Spleen (tissue), 11 donors: ENCODE measurements at regions not wholly inside any gene's neighbourhood (a gene's known extent, or its start where the extent isn't known, plus 50 kb on each side); places are given as distances from the start of the nearest gene placed in this dataset.
"Not testable (repeated sequence)": the region's sequence is repeated elsewhere in the genome, so short reads cannot be mapped to it uniquely, and the experiment has no call there.

ENCODE experiments used
- DNase-seq: peaks from one replicate; pipeline ENCODE4 v3.0.0-alpha.2; 2020
- H3K27ac ChIP-seq, 8 donors: fragments of 200-600 bp; sonication (generic) in 7 of 8; 1 replicate in 4 of 8; 2 replicates in 4 of 8; pipeline versions ENCODE4 v1.5.0 to v1.8.0; 2016 to 2021; ENCODE audit warnings: inconsistent platforms in 4 of 8, mild to moderate bottlenecking in 4 of 8, moderate library complexity in 1 of 8
- H3K27me3 ChIP-seq, 7 donors: fragments of 200-600 bp; sonication (generic) in 6 of 7; replicated peaks in 1 of 7; 1 replicate in 4 of 7; 2 replicates in 3 of 7; pipeline versions ENCODE4 v1.5.0 to v1.8.0; 2016 to 2021; ENCODE audit warnings: inconsistent platforms in 3 of 7, mild to moderate bottlenecking in 1 of 7
- H3K36me3 ChIP-seq, 6 donors: fragments of 200-600 bp; sonication (generic) in 5 of 6; 1 replicate in 4 of 6; 2 replicates in 2 of 6; pipeline versions ENCODE4 v1.5.0 to v1.8.0; 2016 to 2021; ENCODE audit warnings: inconsistent platforms in 2 of 6
- H3K4me1 ChIP-seq, 6 donors: fragments of 200-600 bp; sonication (generic) in 5 of 6; 1 replicate in 3 of 6; 2 replicates in 3 of 6; pipeline versions ENCODE4 v1.5.0 to v1.8.0; 2016 to 2021; ENCODE audit warnings: inconsistent platforms in 3 of 6
- H3K4me3 ChIP-seq, 8 donors: fragments of 200-600 bp; sonication (generic) in 7 of 8; 1 replicate in 4 of 8; 2 replicates in 4 of 8; pipeline versions ENCODE4 v1.5.0 to v1.8.0; 2016 to 2021; ENCODE audit warnings: inconsistent platforms in 4 of 8, mild to moderate bottlenecking in 4 of 8, moderate library complexity in 2 of 8
- H3K9me3 ChIP-seq, 8 donors: fragments of 200-600 bp; sonication (generic) in 7 of 8; 1 replicate in 4 of 8; 2 replicates in 4 of 8; pipeline versions ENCODE4 v1.5.0 to v1.8.0; 2016 to 2021; ENCODE audit warnings: inconsistent platforms in 4 of 8
- POLR2A ChIP-seq, 3 donors: fragments of 450-650 bp; IDR thresholded peaks; one replicate each; pipeline ENCODE4 v1.5.1; 2017; ENCODE audit warnings: antibody characterized with exemption in 3 of 3, mild to moderate bottlenecking in 1 of 3
- POLR2AphosphoS5 ChIP-seq, 3 donors: sonication (generic); formaldehyde crosslinking; IDR thresholded peaks; one replicate each; pipeline ENCODE4 v1.5.1; 2017; ENCODE audit warnings: antibody characterized with exemption in 3 of 3
- WGBS, 5 donors: extraction: QIAGEN DNeasy Blood & Tissue Kit in 3 of 5; methylation state at CpG; one replicate each; pipeline versions ENCODE4 v1.1.5 to v1.1.7; 2013 to 2018; 5-methylcytosine and 5-hydroxymethylcytosine counted together
- intact Hi-C: fragments of 100-400 bp; cut with DNase I; formaldehyde crosslinking; loops from one replicate; pipeline ENCODE4 v1.15.0; 2023; ENCODE audit warnings: low total_unique reads
- TF ChIP-seq, protein P1 (sequence below), 11 experiments: fragments of 200-600 bp in 7 of 11; fragments of 450-650 bp in 4 of 11; sonication (generic) in 4 of 11; IDR thresholded peaks in 8 of 11; conservative IDR thresholded peaks in 3 of 11; 1 replicate in 7 of 11; 2 replicates in 4 of 11; pipeline versions ENCODE4 v1.4.0 to v1.8.0; 2016 to 2021; ENCODE audit warnings: antibody characterized with exemption in 11 of 11, inconsistent platforms in 4 of 11, mild to moderate bottlenecking in 1 of 11
- donor health status: healthy with polysubstance abuse.
- donor health status: DM: no; HTN: no; CAD: no; lungs with moderate emphysema.
- donor health status: DM: no; HTN: no; CAD: no.
- donor health status: Bipolar disorder and iron deficiency.
- donor health status: healthy.
- donor health status: DM: no; HTN: no; CAD: no.
- donor health status: DM: yes; HTN: yes; CAD: no.

GRCh38 chr15:31609906-31610305 lies 283.3 kb downstream of the KLF13 start:
- intact Hi-C loops = no loop called here
- TF ChIP-seq POLR2AphosphoS5 (IDR thresholded peaks at IDR 0.05) = no peak
- no peak for TF ChIP-seq POLR2A (IDR thresholded peaks at IDR 0.05)
- whole genome bisulfite sequencing, 5 donors = 48 to 70% (median 65%) methylated on average over 2 of the region's 2 CpGs

GRCh38 chr15:31615643-31616415 lies 289.2 kb downstream of the KLF13 start:
- Histone ChIP-seq H3K4me3 (no peak overlapping the region), H3K4me1 (no peaks in the 10 kb centered on the region), H3K27ac (no peak overlapping the region), H3K27me3 (no peaks in the 10 kb centered on the region), H3K9me3 (peaks cover 0 to 14% (median 7%) of the 10 kb centered on the region in 8 donors), H3K36me3 (no peaks in the 10 kb centered on the region)
- TF ChIP-seq, protein P1, sequence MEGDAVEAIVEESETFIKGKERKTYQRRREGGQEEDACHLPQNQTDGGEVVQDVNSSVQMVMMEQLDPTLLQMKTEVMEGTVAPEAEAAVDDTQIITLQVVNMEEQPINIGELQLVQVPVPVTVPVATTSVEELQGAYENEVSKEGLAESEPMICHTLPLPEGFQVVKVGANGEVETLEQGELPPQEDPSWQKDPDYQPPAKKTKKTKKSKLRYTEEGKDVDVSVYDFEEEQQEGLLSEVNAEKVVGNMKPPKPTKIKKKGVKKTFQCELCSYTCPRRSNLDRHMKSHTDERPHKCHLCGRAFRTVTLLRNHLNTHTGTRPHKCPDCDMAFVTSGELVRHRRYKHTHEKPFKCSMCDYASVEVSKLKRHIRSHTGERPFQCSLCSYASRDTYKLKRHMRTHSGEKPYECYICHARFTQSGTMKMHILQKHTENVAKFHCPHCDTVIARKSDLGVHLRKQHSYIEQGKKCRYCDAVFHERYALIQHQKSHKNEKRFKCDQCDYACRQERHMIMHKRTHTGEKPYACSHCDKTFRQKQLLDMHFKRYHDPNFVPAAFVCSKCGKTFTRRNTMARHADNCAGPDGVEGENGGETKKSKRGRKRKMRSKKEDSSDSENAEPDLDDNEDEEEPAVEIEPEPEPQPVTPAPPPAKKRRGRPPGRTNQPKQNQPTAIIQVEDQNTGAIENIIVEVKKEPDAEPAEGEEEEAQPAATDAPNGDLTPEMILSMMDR (IDR thresholded peaks at IDR 0.05 in 8 of 11, conservative IDR thresholded peaks at IDR 0.05 in 3 of 11) = no peak
- TF ChIP-seq POLR2A (IDR thresholded peaks at IDR 0.05) (no peak), POLR2AphosphoS5 (IDR thresholded peaks at IDR 0.05) (no peak)
- WGBS, 5 donors = 83 to 92% (median 92%) methylated on average over 9 of the region's 9 CpGs
- DNase-seq = no peak
- intact Hi-C loops = no loop called here

More at GRCh38 chr15:31609906-31610305, 283.3 kb downstream of the KLF13 start:
- Histone ChIP-seq H3K27me3 (no peaks in the 10 kb centered on the region), H3K27ac (no peak overlapping the region), H3K4me1 (no peaks in the 10 kb centered on the region), H3K4me3 (no peak overlapping the region), H3K9me3 (peaks cover 0 to 14% (median 7%) of the 10 kb centered on the region in 8 donors), H3K36me3 (no peaks in the 10 kb centered on the region)
- DNase-seq = no peak

- H3K27ac ChIP-seq, DNase-seq, intact Hi-C loops, H3K27me3 ChIP-seq, H3K4me3 ChIP-seq, H3K36me3 ChIP-seq, H3K4me1 ChIP-seq, H3K9me3 ChIP-seq: not testable (repeated sequence)
- 77 to 84% (median 80%) methylated on average over 11 of the region's 11 CpGs for WGBS, 5 donors
These were observed 296.7 kb downstream of the KLF13 start for GRCh38 chr15:31623297-31623696.

GRCh38 chr15:31624115-31624514 lies 297.5 kb downstream of the KLF13 start:
- H3K4me3 ChIP-seq, H3K27me3 ChIP-seq, H3K4me1 ChIP-seq, DNase-seq, H3K9me3 ChIP-seq, H3K36me3 ChIP-seq, intact Hi-C loops, H3K27ac ChIP-seq: not testable (repeated sequence)
- 64 to 88% (median 86%) methylated on average over 1 of the region's 1 CpG for WGBS, 5 donors

DNA sequence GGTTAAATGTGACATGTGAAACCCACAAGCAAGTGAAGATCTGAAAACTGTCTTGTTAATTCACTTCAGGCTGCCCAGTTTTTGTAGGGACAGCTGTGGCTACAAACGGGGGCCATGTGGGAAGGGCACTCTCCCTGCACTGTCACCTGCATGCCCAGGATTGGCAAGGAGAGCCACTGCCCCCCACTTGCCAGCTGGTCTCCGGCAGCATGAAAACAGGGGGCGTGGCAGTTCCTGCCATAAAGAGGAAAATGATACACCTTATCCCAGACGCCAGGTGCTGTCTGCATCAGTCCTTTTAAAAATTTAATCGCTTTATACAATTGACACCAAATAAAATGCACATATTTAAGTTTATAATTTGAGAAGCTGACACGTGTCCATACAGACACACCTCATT lies 309.1 kb downstream of the KLF13 start:
- DNase-seq, intact Hi-C loops, H3K36me3 ChIP-seq, H3K4me1 ChIP-seq, H3K4me3 ChIP-seq, H3K27me3 ChIP-seq, H3K27ac ChIP-seq: not testable (repeated sequence)
- WGBS, 5 donors = 66 to 76% (median 71%) methylated on average over 6 of the region's 6 CpGs
- peaks cover 0 to 14% (median 2%) of the 10 kb centered on the region in 8 donors for H3K9me3 ChIP-seq

DNA sequence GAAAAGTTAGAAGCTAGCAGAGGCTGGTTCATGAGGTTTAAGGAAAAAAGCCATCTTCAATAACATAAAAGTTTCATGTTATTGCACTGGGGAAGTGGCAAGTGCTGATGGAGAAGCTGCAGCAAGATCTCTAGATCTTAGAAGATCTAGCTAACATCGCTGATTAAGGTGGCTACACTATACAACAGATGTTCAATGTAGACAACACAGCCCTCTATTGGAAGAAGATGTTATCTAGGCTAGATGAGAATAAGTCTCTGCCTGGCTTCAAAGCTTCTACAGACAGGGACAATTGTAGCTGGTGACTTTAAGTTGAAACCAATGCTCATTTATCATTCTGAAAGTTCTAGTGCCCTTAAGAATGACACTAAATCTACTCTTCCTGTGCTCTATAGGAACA lies 310.3 kb downstream of the KLF13 start:
- H3K27me3 ChIP-seq, H3K36me3 ChIP-seq, H3K27ac ChIP-seq, intact Hi-C loops, H3K4me3 ChIP-seq, DNase-seq, H3K4me1 ChIP-seq: not testable (repeated sequence)
- 50 to 67% (median 53%) methylated on average over 1 of the region's 1 CpG for WGBS, 5 donors
- H3K9me3 ChIP-seq = peaks cover 0 to 14% (median 2%) of the 10 kb centered on the region in 8 donors

- H3K27ac ChIP-seq, H3K27me3 ChIP-seq, H3K4me3 ChIP-seq, DNase-seq, intact Hi-C loops, H3K4me1 ChIP-seq, H3K36me3 ChIP-seq, H3K9me3 ChIP-seq: not testable (repeated sequence)
- WGBS, 5 donors = 71 to 81% (median 75%) methylated on average over 2 to 4 of the region's 5 CpGs
These were observed 317.3 kb downstream of the KLF13 start for GRCh38 chr15:31643955-31644354.

DNA sequence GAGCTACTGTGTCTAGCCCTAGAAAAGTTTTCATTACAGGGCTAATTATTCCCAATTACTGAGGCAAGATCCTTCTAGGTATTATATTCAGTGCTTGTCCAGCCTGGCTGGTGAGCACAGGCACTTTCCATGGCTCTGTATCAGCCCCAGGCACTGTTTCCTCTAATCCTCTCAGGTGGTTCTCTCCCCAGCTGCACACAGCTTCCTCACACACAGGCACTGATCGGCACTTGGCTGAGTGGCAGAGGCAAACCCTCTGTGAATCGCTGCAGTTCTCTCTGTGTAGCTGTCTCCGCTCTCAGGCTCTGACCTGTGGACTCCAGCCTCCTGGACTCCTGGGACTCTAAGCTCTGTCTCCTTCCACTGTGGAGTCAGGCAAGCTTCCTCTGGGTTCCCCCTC lies 318.1 kb downstream of the KLF13 start:
- H3K27me3 ChIP-seq, H3K27ac ChIP-seq, H3K4me1 ChIP-seq, intact Hi-C loops, H3K36me3 ChIP-seq, H3K9me3 ChIP-seq, DNase-seq, H3K4me3 ChIP-seq: not testable (repeated sequence)
- WGBS, 5 donors = 60 to 79% (median 68%) methylated on average over 1 to 3 of the region's 3 CpGs

DNA sequence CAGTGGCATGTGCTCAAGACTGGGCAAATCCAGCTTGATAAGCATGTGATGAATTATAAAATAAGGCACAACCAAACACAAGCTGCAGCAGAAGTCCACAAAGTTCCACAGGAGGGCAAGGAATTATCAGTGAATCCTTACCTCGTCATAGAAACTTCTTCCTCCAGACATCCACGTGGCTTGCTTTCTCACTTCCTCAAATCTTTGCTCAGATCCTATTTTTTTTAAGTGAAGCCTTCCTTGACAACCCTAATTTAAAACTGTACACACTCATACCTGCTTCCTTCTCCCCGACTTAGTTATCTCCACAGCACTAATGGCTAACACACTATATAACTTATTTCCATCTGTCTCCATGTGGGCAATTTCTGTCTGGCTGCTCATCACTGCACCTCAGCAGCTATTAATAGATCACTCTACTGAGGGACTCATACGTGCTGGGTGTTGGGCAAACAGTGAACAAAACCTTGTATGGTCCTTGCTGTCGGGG lies 320.7 kb downstream of the KLF13 start:
- H3K27ac ChIP-seq, H3K9me3 ChIP-seq, intact Hi-C loops, H3K4me3 ChIP-seq, H3K36me3 ChIP-seq, DNase-seq, H3K4me1 ChIP-seq: not testable (repeated sequence)
- 7 to 43% (median 25%) methylated on average over 3 to 4 of the region's 5 CpGs for WGBS, 5 donors
- H3K27me3 ChIP-seq = peaks cover 0 to 10% (median 0%) of the 10 kb centered on the region in 7 donors

- DNase-seq, H3K9me3 ChIP-seq, H3K4me1 ChIP-seq, intact Hi-C loops, H3K27ac ChIP-seq, H3K36me3 ChIP-seq, H3K4me3 ChIP-seq: not testable (repeated sequence)
- WGBS, 5 donors = 70 to 86% (median 78%) methylated on average over 5 to 7 of the region's 7 CpGs
- H3K27me3 ChIP-seq = peaks cover 0 to 10% (median 0%) of the 10 kb centered on the region in 7 donors
These were observed 323.0 kb downstream of the KLF13 start for GRCh38 chr15:31649634-31650033.
